DMS53 treated with DMSO at 0.1 percent for 48 hours (cell line): ENCODE measurements at regions not wholly inside any gene's neighbourhood (a gene's known extent, or its start where the extent isn't known, plus 50 kb on each side); places are given as distances from the start of the nearest gene placed in this dataset.
"Not testable (repeated sequence)": the region's sequence is repeated elsewhere in the genome, so short reads cannot be mapped to it uniquely, and the experiment has no call there.

Experiments used
- DNase-seq: peaks from one replicate; lab custom pipeline; 2025; ENCODE audit not compliant: unreplicated experiment; lab: John Stamatoyannopoulos, UW

DNA sequence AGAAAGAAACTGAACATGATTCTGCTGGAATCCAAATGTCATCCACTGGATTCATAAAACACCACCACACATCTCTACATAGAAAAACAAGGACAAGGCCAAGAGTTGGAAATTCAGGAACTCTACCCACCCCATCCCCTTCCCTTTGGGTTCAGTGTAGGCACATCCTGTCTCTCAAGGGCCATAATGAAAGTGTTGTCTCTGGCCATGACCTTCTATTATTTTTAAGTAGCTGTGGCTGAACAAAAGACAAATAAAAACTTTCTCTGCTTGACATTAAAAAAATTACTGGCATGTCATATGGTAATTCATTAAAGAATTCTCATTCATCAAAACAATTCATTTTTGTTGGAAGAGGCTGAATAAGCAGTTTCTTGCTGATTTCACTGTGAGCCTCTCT lies 54.9 kb upstream of the ZBTB18 start:
- DNase-seq = no peak

DNA sequence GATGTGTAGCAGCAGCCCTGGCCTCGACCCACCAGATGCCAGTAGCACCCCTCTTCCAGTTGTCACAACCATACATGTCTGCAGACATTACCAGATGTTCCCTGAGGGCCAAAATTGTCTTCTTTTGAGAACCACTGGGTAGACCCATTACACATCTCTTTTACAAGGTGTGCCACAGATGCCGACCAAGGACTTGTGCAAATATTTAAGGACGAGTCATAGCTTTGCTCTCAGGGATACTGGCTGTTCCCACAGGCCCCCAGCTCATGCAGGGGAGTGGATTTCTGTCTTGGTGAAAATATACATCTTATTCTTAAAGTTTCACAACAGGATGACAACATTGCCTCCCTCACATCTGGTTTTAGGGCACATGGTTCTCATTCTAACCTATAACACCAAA lies 59.4 kb upstream of the ZBTB18 start:
- DNase-seq = no peak

DNA sequence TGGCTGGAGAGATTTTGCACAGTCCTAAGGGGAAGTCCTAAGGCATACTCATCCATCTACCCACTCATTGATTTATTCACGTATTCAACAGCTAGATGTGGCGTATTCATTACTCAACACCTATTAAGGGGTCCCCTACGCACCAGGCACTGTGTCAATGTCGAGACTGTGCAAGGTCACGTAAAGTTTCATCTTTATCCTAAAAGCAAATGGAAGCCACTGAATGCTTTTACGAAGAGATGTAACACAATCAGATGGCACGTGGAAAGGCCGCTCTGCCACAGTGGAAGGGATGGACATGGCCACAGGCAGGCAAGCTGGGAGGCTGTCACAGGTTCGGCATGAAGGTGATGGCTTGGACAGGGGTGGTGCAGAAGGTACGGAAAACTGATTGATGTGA lies 66.3 kb upstream of the ZBTB18 start:
- no peak for DNase-seq

DNA sequence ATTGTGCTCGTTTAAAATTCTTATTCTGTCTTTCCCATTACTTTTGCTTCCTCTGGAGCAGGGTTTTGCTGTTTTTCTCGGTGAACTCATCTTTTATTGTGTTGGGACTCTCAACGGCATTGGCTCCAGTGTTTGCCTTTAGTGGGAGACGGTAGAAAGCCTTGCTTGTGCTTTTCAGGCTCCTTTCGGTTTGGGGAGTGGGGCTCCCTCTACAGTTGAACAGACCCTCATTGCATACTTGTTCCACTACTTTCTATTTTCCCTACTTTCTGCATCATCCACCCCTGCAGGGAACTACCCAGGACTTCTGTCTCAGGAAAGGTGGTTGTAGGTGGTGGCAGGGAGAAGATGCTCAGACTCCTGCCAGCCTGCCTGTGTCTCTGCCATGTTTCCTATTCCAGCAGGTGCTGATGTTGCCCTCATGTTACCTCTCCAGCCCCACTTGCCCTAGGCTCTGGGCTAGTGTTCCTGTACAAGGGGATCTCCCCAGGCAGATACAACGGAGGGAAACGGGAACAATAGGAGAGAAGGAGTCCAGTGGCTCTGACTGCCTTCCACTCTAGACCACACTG lies 68.5 kb upstream of the ZBTB18 start:
- DNase-seq = no peak

DNA sequence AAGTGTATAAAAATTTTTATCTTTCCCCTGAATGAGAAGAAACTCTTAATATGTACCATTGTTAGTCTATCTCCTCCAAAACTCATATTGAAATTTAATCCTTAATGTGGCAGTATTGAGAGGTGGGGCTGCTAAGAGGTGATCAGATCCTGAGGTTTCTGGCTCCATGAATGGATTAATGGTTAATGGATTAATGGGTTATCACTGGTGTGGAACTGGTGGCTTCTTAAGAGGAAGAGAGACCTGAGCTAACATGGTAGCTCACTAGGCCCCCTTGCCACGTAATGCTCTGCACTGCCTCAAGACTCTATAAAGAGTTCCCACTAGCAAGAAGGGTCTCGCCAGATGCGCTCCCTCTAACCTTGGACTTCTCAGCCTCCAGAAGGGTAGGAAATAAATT lies 70.6 kb upstream of the ZBTB18 start:
- no peak for DNase-seq

DNA sequence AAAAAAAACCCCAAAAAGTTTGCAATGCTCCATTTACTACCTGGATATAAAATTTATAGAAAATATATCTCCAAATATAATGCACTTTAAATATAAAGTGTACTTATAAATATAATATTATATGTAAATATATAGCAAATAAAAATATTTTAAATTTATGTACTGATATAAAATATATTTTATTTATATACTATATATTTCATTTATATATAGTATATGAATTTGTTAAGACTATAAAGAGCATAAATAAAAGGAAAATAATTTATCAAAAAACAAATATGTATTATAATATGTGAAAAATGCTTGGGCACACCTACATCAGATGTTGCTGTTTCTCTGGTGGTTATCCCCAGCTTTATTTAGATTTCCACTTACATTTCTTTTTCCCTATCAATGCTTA lies 71.0 kb upstream of the ZBTB18 start:
- no peak for DNase-seq

DNA sequence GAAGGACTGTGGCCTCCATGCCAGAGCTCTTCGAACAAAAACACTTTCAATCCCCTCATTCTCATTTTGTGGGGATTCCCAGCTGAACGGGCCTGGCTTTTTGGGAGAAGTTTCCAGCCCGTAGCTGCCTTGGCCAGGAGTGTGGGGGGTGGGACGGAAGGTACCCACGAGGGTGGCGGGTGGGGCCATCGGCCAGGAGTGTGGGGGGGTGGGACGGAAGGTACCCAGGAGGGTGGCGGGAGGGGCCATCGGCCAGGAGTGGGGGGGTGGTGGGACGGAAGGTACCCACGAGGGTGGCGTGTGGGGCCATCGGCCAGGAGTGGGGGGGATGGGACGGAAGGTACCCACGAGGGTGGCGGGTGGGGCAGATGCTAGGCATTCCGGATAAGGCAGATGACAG lies 71.7 kb upstream of the ZBTB18 start:
- DNase-seq = no peak

DNA sequence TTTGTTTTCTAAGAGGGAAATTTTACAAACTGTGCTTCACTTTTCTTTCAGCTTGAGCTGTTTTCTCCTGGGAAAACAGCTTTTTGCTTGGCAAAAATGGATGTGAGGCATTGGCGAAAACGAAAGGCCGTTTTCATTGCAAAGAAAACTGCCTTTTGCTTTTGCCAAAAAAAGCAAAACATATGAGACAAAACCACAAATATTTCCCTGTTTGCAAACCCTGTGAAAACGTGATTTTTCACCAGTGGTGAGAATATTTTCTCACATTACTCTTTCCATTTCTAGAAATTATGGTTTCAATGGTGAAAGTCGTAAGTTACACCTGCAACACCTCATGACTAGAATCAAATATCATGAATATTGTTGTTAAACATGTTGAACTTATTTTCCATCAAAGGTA lies 74.0 kb upstream of the ZBTB18 start:
- DNase-seq = no peak

DNA sequence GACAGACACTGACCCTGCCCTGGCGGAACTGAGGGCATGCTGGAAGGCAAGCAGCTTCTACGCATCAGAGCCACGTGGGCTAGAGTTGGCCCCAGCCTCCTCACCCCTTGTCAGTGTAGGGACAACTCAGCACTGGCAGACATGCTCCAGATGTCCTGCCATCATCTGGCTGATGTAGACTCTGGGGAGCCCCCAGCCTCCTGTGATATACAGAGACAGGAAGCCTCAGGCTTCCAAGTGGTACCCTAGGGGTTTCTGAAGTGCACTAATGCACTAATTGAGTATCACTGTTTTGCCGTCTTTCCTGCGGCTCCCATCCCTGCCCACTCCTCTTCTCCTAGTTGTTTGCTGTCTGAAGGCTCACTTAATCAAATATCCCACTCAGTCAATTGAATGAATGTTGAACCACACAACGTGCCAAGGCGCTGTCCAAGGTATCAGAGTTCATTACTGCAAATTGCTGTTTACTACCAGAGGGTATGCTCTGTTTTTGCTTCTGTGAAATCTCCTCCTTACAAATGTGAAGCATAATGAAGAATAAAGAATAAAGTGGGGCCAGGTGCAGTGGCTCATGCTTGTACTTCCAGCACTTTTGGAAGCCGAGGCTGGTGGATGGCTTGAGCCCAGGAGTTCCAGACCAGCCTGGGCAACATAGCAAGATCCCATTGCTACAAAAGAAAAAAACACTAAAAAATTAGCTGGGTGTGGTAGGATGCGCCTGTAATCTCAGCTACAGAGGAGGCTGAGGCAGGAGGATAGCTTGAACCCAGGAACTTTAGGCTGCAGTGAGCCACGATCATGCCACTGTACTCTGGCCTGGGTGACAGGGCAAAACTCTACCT lies 76.4 kb upstream of the ZBTB18 start:
- DNase-seq = no peak

DNA sequence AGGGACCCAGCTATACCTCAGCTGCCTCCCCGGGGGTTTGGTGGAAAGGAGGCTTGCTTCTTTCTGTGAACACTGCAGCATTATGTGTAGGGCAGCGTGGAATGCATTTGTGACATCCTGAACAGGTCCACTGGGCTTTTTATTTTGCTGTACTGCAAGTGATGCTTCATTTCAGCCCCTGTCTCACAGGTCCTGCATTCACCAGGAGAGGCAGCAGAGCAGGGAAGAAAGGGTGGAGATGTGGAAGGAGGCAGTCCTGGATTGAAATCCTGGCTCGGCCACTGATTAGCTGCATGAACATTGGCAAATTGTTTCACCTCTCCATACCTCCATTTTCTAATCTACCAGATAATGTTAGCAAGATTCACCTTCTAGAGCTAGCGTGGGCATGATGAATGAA lies 77.9 kb upstream of the ZBTB18 start:
- no peak for DNase-seq

DNA sequence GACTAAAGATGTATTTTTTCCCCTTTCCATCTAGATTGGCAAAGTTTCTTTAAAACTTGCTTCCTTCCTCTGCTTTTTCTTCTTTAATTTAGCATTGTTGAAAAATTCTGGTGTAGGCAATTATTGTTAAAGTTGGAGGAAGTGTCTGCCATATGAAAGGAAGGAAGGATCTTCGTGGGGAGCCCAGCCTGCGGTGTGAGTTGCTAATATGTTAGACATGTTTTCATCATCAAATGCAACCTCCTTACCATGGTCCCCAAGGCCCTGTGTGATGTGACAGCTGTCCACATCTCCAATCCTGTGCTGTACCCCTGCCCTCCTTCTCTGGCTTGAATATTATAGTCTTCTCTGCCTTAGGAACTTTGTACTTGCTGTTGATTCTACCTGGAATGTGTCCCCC lies 81.0 kb upstream of the ZBTB18 start:
- DNase-seq = no peak

DNA sequence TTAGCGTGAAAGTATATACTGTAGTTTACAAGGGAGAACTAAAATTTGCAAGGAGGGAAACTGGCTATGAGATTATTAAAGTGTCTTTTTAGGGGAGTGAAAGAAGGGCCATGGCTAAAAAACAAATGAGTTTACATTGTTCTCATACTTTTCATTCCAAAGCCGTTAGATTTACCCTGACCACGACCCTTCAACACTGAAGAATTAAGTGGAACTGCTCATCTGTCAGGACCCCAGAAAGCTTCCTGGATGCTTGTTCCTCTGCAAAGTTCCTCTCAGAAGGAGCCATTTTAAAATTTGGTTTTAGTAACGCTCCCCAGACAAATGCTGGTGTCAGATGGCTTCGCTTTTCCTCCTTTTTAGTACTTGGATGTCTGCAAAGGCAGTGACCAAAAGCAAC lies 82.7 kb upstream of the ZBTB18 start:
- DNase-seq = no peak

DNA sequence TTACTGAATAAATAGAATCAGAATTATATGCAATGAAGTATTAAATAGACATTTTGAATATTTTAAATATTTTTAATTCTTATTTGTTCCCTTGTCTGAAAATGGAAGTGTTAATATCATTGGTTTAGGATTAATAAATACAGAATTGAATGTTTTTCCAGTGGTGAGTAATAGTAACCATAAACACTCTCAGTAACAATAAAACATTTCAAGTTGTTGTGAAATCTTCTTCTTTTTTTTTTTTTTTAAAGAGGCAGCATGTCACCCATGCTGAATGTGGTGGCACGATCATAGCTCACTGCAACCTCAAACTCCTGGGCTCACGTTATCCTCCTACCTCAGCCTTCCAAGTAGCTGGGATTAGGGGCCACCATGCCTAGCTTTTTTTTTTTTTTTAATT lies 86.2 kb upstream of the ZBTB18 start:
- no peak for DNase-seq

DNA sequence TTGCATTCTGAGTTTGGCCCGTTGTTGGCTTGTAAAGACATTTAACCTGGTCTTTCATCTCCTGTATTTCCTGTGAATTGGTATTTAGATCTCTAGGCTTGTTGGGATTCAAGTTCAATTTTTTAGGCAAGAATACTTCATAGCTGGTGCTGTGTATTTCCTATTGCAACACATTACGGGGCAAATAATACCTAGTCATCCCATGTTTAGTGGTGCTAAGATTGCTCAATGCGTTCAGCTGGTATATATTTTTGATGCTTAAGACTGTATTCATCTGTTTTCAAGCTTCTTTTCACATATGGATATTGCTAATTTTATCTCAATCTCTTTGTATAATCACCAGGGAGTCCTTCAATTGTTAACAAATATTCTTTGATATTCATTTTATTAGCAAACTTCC lies 87.5 kb upstream of the ZBTB18 start:
- DNase-seq = no peak

DNA sequence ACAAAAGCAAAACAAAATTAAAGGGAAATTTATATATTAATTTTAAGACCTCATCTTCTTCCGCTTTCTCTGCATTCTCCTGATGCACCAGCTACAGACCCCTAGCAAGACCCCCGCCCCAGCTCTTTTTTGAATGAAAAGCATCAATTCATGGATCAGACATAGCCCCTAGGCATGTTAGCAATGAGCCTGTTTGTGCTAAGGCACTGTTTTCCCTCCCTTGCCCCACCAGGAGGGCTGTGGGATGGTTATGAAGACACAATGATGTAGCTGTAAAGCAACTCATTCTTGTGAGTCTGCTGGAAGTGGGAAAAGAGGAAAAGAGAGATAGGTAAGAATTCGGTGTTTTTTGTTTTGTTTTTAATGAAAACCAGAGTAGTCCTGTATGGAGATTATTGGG lies 88.5 kb upstream of the ZBTB18 start:
- DNase-seq = no peak

DNA sequence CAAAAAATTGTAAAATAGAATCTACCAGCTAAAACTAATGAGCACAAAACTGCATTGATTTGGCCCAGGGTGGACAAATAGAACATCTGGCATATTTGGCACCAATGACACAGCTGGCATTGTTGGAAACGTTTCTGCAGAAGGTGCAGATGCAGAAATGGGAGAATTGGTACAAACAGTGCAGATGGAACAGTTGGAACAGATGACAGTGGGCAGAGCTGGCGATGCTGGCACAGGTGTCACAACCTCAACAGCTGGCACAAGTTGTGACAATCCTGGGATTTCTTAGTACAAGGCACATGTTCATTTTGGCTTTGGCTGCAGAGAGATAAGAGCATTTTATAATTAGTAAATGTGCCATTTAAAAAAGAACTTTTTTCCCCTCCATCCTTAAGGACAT lies 91.1 kb upstream of the ZBTB18 start:
- no peak for DNase-seq

DNA sequence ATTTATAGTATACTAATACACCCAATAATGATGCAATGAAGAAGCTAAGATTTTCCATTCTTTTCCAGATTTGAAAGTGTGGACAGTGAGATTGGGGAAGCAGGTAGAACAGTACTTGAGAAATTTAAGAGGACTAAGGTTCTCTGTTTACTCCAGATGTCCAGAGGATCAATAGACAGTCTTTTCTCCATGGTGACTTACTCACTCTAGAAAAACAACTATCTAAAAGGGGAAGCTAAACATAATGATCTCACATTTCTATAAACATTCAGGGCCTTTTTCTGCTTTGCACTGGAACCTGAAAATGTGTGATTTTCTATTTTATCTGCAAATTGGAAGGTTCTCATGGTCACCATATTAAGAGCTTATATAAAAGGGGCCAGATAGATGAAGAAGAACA lies 93.9 kb upstream of the ZBTB18 start:
- no peak for DNase-seq

DNA sequence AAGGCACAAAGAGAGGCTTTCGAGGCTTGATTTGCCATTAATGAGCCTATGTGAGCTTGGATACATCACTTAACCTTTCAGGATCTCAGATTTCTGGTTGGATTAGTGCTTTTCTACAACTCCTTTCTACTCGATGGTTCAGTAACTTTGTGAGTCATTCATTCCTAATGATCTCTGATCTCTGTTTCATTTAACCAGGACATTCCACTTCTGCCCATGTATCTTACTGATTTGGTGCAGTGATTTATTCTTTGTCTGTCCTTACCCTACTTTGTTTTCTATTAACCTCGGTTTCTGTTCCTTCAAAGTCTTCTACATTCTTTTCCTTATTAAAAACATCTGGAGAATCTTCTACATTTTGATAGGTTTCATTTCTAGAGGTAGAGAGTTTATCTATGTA lies 94.6 kb upstream of the ZBTB18 start:
- DNase-seq = no peak

DNA sequence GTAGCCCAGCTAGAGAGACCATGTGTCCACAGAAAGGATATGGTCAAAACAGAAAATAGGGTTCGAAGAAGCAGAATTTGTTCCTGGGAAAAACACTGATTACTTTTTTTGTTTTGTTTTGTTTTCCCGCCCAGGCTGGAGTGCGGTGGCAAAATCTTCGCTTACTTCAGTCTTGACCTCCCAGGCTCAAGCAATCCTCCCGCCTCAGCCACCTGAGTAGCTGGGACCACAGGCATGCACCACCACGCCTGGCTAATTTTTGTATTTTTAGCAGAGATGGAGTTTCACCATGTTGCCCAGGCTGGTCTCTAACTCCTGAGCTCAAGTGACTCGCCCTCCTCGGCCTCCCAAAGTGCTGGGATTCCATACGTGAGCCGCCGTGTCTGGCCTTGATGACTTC lies 99.9 kb upstream of the ZBTB18 start:
- not testable (repeated sequence) for DNase-seq

DNA sequence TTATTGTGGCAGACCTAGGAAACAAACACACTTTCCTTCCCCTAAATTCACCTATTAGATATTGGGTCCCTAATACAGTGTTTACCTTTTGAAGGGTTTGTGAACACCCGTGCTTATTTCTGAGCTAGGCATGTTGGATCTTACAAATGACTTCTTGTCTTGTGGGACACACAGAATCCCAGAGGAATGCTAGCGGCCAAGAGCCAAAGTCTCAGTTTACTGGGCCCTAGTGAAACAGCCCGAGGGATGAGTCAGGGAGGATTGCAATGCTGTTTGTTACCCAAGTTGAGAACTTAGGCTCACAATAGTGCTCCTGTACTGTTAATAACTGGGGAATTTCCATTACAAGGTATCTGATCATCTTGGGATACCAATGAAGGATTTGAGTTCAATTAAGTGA lies 100.1 kb upstream of the AKT3 start:
- DNase-seq = no peak

DNA sequence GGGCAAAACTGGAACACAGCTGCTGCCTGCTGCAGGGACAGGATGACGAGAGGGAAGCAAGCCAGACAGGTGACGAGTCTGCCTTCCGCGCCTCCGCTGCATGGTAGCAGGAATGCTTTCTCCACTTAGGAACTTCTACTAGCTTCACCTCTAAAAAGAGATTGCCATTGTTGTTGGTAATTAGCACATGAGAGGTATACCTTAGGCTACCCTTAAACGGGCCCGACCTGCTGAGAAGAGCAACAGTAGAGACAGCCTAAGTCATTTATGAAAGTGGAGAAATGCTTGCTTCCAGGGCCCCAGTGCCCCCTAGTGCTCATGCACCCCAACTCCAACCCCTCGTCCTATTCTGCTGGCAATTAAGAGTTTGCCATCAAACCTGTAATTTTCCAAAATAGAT lies 96.9 kb upstream of the AKT3 start:
- DNase-seq = no peak

DNA sequence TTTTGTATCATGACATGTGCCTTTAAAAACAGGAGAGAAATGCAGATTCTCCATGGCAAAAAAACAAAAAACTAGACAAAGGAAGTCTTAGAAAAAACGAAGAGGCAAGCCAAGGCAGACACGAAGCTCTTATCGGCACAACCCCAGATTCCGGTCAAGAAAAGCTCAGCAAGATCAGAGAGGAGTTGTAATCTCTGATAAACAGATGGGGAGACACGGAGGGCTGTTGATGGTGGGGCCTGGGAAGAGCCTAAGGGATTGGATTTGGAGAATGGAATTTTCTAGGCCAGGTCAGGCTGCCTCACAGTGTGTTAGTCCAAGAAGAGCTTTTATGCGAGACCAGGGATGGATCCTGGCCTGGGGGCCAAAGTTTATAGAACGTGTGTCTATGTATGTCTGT lies 96.2 kb upstream of the AKT3 start:
- DNase-seq = no peak

DNA sequence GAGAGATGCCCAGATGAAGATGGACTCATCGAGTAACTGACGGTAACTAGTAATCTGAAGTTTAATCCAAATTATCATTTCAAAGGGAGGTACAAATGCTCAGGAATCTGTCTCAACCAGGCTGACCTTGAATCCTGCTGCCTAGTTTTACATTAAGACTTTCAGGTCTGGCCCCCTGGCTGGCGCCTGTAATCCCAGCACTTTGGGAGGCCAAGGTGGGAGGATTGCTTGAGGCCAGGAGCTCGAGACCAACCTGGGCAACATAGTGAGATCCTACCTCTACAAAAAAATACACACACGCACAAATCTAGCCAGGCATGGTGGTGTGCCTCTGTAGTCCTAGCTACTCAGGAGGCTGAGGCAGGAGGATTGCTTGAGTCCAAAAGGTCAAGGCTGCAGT lies 95.7 kb upstream of the AKT3 start:
- no peak for DNase-seq
